IPS-NIHi7 (cell line): ENCODE measurements at regions not wholly inside any gene's neighbourhood (a gene's known extent, or its start where the extent isn't known, plus 50 kb on each side); places are given as distances from the start of the nearest gene placed in this dataset.

Source experiments
- DNase-seq: peaks from one replicate; pipeline ENCODE4 v3.0.0; 2012; ENCODE audit warnings: mixed read lengths; ENCODE audit errors: extremely low spot score

DNA sequence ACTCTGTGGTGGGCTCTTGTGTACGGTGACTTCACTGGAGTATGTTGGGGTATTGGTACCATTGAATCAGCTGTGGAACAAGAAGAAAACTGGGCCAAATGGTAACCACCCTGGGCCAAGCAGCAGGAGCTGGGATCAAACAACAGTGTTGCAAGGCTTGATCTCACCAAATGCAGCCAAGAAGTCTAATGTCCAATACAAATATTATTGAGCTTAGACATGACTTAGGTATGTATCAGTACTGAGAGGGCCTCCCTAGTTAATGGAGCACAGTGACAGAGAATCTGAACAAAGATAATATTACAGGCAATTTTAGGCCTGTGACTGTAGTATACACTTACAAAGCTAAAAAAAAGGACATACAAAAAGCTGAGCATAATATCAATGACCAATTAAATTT, 604.8 kb downstream of the PLA2G4A start:
- no peak for DNase-seq

DNA sequence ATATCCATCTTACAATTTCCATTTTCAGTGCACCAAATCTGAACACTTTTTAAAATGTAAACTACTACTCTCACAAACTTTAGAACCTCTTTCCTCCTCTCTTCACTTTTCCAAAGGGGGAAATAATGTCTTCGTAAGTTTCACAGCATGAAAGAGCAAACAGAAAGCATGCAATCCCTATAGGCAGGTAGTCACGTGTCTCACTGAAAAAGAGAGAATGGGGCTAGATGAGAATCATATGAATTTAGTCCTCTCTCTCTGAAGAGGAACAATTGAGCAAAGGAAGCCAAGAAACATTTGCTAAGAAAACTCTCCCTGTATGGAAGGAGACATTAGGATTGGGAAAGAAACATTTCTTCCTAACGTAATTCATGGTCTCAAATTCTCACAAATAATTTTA, 613.9 kb downstream of the PLA2G4A start:
- DNase-seq: no peak

DNA sequence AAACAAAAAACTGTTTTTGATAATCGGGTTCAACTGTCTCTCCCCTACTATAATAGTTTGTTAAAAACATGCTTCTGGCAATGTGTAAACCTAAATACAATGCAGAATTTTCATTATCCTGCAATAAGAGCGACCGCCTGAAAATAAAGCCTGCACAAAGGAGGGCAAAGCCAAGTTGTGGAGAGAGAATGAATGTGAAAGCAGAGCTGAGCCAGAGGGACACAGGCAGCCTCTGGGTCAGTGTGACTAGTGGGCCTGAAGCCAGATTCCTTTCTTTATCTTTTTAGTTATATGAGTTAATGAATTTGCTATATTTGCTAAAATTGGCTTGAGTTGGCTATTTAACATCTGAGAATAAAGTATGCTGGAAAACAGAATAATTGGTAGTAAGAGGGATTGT, 615.2 kb downstream of the PLA2G4A start:
- DNase-seq: no peak

DNA sequence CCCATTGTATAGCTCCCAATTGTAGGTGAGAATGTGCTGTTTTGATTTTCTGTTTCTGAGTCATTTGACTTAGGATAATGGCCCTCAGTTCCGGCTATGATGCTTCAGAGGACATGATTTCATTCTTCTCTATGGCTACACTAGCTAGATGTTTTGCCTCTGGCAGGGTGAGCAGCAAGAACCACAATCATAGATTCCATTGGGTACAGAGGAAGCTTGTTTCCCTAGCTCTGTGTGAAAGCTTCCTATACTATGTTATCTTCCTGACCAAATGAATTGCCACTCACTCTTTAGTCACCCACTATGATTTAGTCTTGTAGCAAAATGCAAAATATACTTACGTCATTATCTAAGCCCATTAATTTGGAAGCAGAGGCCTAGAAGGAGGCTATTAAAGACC, 616.3 kb downstream of the PLA2G4A start:
- DNase-seq: no peak

DNA sequence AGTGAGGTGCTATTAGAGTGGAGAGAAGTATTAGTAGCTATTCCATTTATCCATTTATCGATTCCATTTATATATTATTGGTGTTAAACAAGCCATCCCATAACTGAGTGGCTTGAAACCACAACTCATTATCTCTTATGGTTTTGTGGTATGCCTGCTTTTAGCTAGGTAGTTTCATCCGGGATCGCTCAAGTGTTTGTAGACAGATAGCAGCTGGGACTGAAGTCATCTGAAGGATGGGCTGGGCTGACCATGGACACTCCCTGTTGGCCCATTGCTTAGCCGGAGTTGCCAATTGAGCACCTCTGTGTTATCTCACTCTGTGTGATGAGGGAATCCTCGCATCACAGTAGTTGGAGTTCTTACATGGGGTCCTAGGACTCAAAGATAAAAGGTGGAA, 622.5 kb downstream of the PLA2G4A start:
- DNase-seq: no peak

DNA sequence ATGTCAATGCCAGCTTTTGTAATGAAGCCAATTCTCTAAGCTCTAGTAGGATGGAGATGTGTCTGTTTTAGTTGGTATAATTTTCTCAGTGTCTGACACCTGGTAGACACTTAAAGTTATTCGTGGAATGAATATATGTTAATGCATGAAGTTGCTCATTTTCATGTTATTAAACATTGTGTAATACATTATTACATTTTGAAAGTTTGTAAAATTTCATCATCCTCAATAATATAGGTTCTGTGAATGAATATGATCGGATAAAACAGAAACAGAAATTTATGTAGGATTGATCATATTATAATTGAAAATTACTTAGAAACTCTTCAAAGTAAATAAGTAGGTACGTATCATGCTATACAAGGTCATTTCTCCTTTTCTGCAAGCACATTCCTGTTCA, 625.3 kb downstream of the PLA2G4A start:
- no peak for DNase-seq

DNA sequence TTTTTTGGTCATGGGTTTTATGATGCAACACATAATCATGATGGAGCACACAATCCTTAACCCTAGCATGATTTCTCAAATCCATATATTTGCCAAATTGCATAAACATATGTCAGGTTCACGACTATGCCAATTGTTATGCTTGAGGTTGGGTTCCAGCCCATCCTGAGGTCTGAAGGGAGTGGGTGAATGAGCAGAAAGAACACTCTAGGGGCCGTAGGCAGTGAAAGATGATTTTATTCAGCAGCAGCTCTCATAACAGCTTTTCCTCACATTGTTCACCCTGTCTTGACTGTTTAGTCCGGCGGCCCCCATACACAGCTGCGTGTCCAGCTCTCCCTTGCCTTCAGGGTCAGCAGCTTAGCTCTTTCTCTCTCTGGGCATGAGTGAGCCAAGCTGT, 627.7 kb downstream of the PLA2G4A start:
- DNase-seq: no peak

DNA sequence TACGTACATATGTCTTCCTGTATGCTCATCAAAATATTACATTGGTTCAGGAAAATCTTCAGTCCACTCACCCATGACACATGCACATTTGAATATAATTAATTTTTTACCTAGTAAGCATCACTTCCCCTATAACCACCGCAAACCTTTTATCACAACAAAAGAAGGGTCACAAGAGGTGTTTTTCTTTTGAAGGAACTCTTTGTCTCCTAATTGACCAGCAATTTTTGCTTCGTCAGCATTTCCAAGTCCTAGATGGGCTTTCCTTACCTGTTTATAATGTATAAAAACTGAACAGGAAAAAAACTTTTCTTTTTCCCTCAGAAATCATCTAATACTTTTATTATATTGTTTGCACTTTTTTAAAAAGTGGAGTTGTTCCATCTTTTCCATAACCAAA, 631.3 kb downstream of the PLA2G4A start:
- DNase-seq: no peak

DNA sequence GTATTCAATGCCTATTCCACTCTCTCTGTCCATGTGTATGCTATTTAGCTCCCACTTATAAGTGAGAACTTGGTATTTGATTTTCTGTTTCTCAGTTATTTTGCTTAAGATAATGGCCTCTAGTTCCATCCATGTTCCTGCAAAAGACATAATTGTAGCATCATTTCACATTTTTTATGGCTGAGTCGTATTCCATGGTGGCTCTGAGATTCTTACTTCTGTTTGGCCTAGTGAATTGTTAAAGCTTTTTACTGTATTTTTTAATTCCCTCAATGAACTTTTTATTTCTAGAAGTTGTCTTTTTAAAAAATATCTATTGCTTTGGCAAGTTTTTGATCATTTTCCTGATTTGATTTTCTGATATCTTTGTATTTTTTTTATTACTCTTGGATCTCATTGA, 635.6 kb downstream of the PLA2G4A start:
- DNase-seq: no peak

DNA sequence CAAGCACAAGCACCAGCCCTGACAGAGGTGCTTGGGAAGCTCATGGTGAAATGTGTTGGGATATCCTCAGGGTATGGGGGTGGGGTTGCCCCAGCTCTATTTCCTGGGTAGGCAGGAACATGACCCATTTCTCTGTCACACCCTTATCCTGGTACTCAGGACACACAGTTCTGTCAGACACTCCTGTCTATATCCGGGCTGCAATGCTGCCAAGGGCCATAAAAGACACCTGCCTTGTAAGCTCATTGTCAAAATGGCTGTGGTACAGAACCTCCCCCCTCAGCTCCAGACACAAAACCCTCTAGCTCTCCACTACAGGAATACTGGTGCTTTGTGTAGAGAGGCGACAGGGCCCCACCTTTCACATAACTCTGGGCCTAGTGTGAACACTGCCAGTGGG, 636.7 kb downstream of the PLA2G4A start:
- no peak for DNase-seq

DNA sequence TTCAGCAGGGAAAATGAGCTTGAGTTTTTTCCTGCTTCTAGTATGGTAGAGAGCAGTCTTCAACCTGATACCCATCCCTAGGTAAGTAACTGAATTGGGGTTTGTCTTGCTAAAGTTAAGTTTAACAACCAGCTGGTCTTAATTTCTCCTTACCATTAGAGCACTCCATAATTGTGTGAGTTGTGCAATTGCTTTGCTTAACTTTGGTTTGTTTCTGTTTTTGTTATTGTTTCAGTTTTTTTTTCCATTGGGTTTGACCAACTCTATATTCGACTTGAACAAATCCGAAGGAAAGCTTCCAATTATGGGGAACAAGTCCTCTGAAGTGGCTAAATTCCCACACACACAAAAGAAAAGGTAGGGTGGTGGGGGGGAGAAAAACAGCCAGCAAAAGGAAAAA, 641.1 kb downstream of the PLA2G4A start:
- DNase-seq: no peak

DNA sequence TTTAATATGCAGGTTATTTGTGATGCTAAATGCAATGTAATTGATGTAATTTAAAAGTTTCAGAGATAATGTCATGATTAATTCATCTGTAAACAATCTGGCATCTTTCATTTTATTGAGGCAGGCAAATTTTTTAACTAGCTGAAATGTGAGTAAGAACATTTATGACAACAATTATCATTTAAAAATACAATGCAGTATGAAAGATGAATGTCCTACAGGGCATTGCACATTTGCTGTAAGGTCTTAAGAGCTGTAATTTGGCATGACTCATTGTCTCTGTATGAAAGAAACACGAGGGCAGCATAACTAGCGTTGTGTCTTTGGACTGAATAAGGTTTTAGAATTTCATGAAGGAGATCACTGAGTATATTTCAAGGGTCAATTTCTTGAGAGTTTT, 642.8 kb downstream of the PLA2G4A start:
- no peak for DNase-seq

DNA sequence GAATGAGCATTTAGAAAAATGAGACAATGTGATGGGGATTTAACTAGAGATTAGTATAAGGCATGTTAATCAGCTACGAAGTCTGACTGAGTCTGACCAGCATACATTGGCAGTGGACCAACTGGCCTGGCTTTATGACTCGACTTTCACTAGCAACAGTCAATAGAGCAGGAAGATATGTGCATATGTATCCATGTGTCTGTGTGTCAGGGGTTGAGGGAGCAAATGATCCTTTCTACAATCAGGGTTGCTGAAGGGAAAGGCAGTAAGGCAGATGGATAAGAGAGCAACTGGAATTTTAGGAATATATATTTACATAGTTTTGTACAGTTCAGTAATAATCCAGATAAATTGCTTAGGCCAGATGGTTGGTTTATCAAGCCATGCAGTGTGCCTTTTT, 645.6 kb downstream of the PLA2G4A start:
- DNase-seq: no peak

DNA sequence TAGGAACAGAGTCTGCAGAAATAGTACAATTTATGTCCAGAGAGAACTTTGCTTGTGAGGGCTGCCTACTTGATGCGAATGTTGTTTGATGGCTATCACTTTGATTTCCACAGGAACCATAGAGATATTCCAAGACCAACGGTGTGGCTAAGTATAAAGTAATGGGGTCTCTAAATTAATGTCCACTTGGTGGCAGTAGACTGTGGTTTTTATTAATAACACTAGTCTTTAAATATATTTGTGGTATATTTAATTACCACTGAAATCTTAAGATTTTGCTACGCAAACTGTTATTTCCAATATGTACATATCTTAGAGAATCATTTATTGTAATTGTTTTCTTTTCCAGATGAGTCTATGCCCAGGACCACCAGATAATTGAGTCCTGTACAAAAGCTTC, 647.9 kb downstream of the PLA2G4A start:
- peak; percentile 12 for DNase-seq

DNA sequence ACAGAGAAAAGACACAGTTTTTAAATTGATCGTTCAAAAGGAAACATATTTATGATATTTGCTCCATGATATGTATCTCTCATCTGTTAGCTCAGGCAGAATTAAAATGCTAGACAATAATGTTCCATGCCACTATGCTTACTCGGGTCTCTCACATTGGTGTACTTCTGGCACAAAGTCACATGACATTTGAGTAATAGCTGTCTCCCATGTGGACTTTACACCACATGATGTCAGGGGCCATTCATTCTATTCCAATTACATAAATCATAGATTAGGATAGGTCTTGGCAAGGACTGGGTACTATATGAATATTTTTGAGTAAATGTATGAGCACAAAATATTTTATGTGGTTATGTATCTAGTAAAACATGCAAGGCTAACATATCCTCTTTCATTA, 648.4 kb downstream of the PLA2G4A start:
- DNase-seq: no peak

DNA sequence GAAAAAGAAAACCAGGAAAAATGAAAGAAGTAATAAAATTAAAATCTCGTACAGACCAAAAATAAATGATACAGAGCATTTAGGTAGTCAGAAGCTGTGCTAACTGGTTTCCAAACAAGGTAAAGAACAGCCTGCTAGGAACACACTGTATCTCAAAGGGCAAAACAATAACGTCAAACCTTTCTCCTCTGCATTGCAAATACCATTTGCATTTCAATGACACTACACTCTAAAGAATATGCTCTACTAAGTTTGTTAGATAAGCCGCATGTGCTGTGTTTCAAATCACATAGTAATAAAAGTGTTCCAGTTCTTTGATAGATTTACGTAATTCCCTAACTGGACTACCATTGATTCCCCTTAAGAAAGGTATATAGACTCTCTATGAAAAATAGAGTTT, 648.8 kb downstream of the PLA2G4A start:
- no peak for DNase-seq

DNA sequence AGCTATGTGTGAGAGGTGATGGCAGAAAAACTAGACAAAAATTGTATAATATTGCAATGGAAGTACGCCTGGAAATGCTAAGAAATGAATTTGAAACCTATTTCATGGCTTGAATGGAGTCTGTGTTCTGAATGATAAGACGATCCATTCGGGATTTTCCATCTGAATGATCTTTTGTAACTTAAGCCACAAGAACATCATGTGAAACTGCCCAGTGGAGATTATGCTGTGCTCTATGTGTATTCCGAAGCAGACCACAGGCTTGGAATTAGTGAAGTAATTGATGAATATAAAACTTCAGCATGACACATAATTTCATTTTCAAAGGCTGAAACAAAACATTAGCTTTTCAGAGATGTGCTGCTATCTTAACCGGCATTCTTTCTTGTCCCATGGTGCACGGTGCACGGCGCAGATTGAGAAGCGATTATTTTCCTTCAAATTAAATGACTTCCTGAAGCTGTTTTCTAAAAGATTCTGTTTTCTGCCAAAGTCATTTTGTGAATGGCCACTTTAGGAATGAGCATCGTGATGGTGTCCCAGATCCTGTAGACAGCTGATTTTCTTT, 652.9 kb downstream of the PLA2G4A start:
- no peak for DNase-seq

DNA sequence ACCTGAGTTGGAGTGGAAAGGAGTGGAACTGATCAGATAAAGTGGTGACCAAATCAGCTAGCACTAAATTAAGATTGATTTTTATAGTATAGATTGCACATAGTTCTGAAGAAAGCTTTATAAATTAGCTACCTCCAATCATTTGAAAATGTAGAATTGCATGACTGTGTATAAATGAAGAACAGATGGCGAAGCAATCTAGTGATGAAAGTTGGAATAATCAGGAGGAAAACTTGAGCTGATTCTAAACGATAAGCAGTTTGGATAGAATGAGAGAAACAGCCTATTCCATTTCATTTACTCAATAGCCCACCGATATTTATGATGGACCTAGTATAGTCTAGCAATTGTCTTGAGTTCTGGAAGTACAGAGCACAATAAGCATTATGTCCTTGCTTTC, 661.5 kb downstream of the PLA2G4A start:
- no peak for DNase-seq

DNA sequence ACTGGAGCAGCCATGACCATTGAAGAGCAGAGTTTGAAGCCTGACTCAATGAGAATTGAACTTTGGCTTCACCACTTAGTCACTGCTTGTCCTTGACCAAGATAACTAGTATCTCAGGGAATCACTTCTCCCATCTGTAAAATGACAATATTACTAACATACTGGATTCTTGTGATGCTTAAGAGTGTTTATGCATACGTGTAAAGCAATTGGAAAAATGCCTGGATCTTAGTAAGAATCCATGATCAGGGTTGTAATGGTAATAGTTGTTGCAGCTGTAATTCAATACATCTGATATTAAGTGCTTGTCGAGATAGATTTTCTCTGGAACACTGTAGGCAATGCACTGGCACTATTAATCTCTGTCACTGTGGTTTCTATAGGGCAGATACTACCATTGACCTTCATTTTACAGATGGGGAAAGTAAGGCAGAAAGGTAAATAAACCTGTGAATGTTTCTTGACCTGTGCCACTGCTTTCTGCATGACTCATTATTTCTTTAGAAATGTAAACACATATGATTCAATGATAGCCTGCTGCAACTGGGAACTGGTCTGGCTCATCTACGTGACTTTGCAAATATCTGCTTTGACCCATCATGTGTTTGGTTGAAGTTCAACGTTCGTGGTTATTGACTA, 662.5 kb downstream of the PLA2G4A start:
- DNase-seq: no peak

DNA sequence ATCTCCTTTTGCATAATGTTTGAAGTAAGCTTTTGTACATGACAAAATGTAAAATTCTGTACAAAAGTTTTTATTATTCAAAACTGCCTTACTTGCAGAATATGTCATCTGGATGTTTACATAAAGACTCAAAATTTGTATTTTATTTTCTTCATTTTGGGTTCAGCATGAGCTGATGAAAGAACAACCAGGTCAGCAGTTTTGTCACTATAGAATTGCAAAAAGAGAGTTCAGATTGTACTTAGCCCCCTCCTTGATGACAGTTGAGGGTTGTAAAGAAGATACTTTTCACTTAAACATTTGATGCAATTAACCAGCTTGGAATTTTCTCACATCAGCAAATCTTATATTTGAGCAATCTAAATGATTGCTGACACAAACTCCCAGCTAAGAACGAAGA, 669.3 kb downstream of the PLA2G4A start:
- DNase-seq: no peak

DNA sequence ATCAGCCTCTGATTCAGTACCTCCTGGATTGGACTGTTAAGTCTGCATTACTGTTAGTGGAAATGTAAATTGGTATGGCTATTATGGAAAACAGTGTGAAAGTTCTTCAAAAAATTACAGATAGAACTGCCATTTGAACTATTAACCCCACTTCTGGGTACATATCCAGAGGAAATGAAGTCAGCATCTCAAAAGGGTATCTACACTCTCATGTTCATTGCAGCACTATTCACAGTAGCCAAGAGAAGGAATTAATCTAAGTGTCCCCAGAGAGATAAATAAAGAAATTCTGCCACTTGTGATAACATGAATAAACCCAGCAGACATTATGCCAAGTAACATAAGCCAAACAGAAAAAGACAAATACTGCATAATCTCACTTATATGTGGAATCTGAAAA, 676.0 kb downstream of the PLA2G4A start:
- DNase-seq: no peak

DNA sequence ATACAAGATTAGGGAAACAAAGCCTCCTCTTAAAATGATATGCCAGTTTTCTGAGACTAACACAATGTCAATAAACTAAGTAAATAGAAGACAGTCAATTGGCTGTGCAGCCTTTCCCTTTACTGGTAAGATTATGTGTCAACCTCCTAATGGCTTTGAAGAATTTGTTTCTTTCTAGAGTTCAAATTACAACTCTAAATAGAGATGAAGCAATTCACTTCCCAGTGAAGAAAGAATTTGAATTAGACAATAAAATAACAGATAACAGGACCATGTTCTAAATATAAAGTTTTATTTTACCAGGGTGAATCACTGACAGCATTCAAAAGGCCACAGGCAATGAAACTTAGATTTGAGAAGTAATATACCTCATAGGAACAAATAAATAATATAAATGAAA, 680.3 kb downstream of the PLA2G4A start:
- DNase-seq: no peak

DNA sequence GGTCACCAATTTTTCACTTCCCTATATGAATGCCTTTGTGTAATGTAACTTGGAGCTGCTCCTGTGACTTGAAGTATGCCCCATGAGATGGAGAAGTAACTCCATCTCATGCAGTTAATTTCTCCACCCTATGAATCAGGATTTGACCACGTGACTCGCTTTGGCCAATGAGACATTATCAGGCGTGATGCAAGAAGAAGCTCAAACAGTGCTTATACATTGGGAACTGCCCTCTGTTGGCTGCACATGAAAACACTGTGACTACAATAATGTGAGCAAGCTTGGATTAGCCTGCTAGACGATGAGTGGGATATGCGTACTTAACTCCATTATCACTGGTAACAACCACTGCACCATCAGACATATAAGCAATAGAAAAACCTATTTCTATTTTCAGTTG, 684.4 kb downstream of the PLA2G4A start:
- no peak for DNase-seq

DNA sequence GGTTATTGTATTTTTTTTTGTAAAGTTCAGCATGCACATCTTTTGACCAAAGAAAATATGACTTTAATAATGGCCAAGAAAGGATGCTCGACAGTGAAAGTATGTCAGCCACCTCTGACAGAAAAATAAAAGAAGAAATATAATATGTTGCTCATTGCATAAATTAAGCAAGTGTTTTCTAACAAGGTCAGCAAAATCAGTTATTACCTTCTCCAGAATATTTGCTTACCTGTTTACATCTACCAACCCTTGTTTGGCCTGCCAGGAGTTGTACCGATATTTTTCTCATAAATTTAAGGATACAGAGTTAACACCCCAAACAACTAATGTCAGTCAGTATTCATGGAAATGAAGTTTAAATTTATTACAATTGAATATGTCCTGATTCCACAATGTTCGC, 685.4 kb downstream of the PLA2G4A start:
- no peak for DNase-seq
